K562 (cell line): ENCODE measurements at regions not wholly inside any gene's neighbourhood (a gene's known extent, or its start where the extent isn't known, plus 50 kb on each side); places are given as distances from the start of the nearest gene placed in this dataset.

ENCODE experiments used
- ARNT ChIP-seq, 2 experiments: fragments of 450-650 bp; IDR thresholded peaks; 2 replicates each; pipeline ENCODE4 v1.6.1; 2016; ENCODE audit warnings: mild to moderate bottlenecking in 1 of 2
- CBX2 ChIP-seq: fragments of 200-600 bp; sonication (generic); IDR thresholded peaks from one replicate; pipeline ENCODE4 v1.6.1; 2012; ENCODE audit warnings: mild to moderate bottlenecking, low read length, inconsistent platforms; ENCODE audit not compliant: insufficient read depth, poor library complexity, severe bottlenecking
- GATA2 ChIP-seq: sonication (generic); formaldehyde crosslinking; IDR thresholded peaks from 2 replicates; pipeline ENCODE4 v1.4.0; 2020; ENCODE audit warnings: mild to moderate bottlenecking, missing genetic modification reagents
- HDAC3 ChIP-seq: fragments of 450-650 bp; IDR thresholded peaks from 2 replicates; pipeline ENCODE4 v1.6.1; 2018; ENCODE audit warnings: borderline replicate concordance, mild to moderate bottlenecking, moderate library complexity; ENCODE audit not compliant: partially characterized antibody
- HDAC8 ChIP-seq: fragments of 450-650 bp; IDR thresholded peaks from 2 replicates; pipeline ENCODE4 v1.6.1; 2016; ENCODE audit warnings: mild to moderate bottlenecking, missing genetic modification characterization, moderate library complexity, missing compliant biosample characterization
- JUN ChIP-seq, 2 experiments: sonication (generic) in 1 of 2; formaldehyde crosslinking in 1 of 2; IDR thresholded peaks; 2 replicates each; pipeline versions ENCODE4 v1.6.1 to v1.8.0; 2012 to 2022; ENCODE audit warnings: borderline replicate concordance in 2 of 2, mild to moderate bottlenecking in 2 of 2, improper control_type of control experiment in 1 of 2, low read depth in 1 of 2, low read length in 1 of 2, missing genetic modification reagents in 1 of 2
- NBN ChIP-seq: fragments of 450-650 bp; IDR thresholded peaks from 2 replicates; pipeline ENCODE4 v1.6.1; 2016; ENCODE audit warnings: low read depth, mild to moderate bottlenecking
- RAD21 ChIP-seq, 2 experiments: fragments of 250-450 bp in 1 of 2; fragments of 450-650 bp in 1 of 2; sonication (Bioruptor Pico) in 1 of 2; formaldehyde crosslinking in 1 of 2; IDR thresholded peaks in 1 of 2; conservative IDR thresholded peaks in 1 of 2; 2 replicates each; pipeline versions ENCODE4 v1.4.0 to v1.8.0; 2020 to 2022; ENCODE audit warnings: mild to moderate bottlenecking in 2 of 2, moderate library complexity in 1 of 2
- RCOR1 ChIP-seq, 2 experiments: IDR thresholded peaks; 2 replicates each; pipeline ENCODE4 v1.6.1; 2012; ENCODE audit warnings: low read depth in 2 of 2, low read length in 2 of 2, borderline replicate concordance in 1 of 2, improper control_type of control experiment in 1 of 2
- SIX5 ChIP-seq, 2 experiments: IDR thresholded peaks; 2 replicates each; pipeline ENCODE4 v1.6.1; 2011; ENCODE audit warnings: low read length in 2 of 2, borderline replicate concordance in 1 of 2, low read depth in 1 of 2, mild to moderate bottlenecking in 1 of 2, moderate library complexity in 1 of 2; ENCODE audit not compliant: insufficient read depth in 1 of 2
- ZC3H8 ChIP-seq: fragments of 450-650 bp; IDR thresholded peaks from 2 replicates; pipeline ENCODE4 v1.6.1; 2017
- ZNF76 ChIP-seq: fragments of 250-450 bp; sonication (Bioruptor Pico); IDR thresholded peaks from 2 replicates; pipeline ENCODE4 v1.4.0; 2020; ENCODE audit warnings: mild to moderate bottlenecking, moderate library complexity, borderline replicate concordance
- TF ChIP-seq, protein P1 (sequence below): fragments of 450-650 bp; IDR thresholded peaks from 2 replicates; pipeline ENCODE4 v1.6.1; 2016
- TF ChIP-seq, protein P2 (sequence below), 2 experiments: fragments of 450-650 bp; IDR thresholded peaks; 2 replicates each; pipeline ENCODE4 v1.6.1; 2016
- TF ChIP-seq, protein P3 (sequence below): sonication (generic); formaldehyde crosslinking; IDR thresholded peaks from 2 replicates; pipeline ENCODE4 v1.9.0; 2022; ENCODE audit warnings: mild to moderate bottlenecking, missing genetic modification reagents

DNA sequence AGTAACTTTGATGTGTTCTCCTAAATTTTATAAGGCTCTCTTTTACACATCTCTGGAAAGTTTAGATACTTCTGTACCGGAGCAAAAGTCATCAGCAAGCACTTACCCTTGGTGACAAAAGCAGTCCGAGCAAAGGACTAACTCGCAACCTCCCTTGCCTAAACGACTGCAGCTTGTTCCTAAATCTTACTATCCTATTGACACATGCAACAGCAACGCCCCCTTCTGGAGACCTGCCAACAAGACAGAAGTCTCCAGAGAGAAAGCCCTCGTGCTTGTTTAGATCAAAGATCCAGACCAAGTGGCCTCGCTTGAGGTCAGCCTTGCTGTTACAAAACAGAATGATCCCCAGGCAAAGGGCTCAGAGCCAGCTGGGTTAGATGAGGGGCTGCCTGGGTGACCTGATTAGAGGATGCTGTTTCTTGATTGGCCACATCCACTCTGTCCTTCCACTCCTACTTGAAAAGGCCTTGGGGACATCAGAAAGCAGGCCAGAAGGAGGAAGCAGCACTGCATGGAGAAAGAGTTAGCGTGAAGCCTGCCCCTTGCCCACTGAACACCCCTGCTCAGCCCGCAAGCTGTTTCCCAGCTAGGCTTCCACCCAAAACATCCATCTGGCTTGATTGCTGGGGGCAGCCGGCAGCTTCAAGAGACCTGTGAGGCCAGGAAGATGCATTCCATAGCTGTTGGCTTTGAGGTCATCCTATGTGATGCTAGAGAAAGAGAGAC lies 94.3 kb downstream of the HNRNPLL start (continued):
- TF ChIP-seq, protein P1, sequence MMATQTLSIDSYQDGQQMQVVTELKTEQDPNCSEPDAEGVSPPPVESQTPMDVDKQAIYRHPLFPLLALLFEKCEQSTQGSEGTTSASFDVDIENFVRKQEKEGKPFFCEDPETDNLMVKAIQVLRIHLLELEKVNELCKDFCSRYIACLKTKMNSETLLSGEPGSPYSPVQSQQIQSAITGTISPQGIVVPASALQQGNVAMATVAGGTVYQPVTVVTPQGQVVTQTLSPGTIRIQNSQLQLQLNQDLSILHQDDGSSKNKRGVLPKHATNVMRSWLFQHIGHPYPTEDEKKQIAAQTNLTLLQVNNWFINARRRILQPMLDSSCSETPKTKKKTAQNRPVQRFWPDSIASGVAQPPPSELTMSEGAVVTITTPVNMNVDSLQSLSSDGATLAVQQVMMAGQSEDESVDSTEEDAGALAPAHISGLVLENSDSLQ = peak; percentile 37; the same call in 1 of the 2 replicates
- TF ChIP-seq RCOR1 (IDR thresholded peaks at IDR 0.05; ENCODE audit: borderline replicate concordance in 1 of 2, low read depth in 2 of 2, low read length in 2 of 2) (peak in 1 of 2 experiments; percentile 72; a peak in 2 of 4 replicates), ZC3H8 (no peak), NBN (peak; percentile 38; the same call in 1 of the 2 replicates), SIX5 (IDR thresholded peaks at IDR 0.05; ENCODE audit: borderline replicate concordance in 1 of 2, insufficient read depth in 1 of 2, low read depth in 1 of 2, low read length in 2 of 2) (no peak), HDAC3 (no peak), RAD21 (CRISPR knock-in tag; conservative IDR thresholded peaks at IDR 0.05 in 1 of 2, IDR thresholded peaks at IDR 0.05 in 1 of 2) (peak; percentile 85 to 90), HDAC8 (tag) (no peak), ZNF76 (CRISPR knock-in tag) (no peak), CBX2 (no peak), GATA2 (CRISPR knock-in tag) (peak; percentile 60; the same call in 1 of the 2 replicates), ARNT (IDR thresholded peaks at IDR 0.05) (peak in 1 of 2 experiments; percentile 51; a peak in 1 of 4 replicates), JUN (IDR thresholded peaks at IDR 0.05; ENCODE audit: borderline replicate concordance, low read depth, low read length) (0 out of 2 replicates have a peak, but pooled peaks have one; percentile 34), JUN (CRISPR knock-in tag; IDR thresholded peaks at IDR 0.05; ENCODE audit: borderline replicate concordance) (no peak)
- TF ChIP-seq, protein P2, sequence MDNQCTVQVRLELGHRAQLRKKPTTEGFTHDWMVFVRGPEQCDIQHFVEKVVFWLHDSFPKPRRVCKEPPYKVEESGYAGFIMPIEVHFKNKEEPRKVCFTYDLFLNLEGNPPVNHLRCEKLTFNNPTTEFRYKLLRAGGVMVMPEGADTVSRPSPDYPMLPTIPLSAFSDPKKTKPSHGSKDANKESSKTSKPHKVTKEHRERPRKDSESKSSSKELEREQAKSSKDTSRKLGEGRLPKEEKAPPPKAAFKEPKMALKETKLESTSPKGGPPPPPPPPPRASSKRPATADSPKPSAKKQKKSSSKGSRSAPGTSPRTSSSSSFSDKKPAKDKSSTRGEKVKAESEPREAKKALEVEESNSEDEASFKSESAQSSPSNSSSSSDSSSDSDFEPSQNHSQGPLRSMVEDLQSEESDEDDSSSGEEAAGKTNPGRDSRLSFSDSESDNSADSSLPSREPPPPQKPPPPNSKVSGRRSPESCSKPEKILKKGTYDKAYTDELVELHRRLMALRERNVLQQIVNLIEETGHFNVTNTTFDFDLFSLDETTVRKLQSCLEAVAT (IDR thresholded peaks at IDR 0.05) = no peak
- TF ChIP-seq, protein P3, sequence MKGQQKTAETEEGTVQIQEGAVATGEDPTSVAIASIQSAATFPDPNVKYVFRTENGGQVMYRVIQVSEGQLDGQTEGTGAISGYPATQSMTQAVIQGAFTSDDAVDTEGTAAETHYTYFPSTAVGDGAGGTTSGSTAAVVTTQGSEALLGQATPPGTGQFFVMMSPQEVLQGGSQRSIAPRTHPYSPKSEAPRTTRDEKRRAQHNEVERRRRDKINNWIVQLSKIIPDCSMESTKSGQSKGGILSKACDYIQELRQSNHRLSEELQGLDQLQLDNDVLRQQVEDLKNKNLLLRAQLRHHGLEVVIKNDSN (CRISPR knock-in tag) = peak; percentile 39; the same call in 1 of the 2 replicates
